ENCODE measurements at regions not wholly inside any gene's neighbourhood (a gene's known extent, or its start where the extent isn't known, plus 50 kb on each side); places are given as distances from the start of the nearest gene placed in this dataset.

DNA sequence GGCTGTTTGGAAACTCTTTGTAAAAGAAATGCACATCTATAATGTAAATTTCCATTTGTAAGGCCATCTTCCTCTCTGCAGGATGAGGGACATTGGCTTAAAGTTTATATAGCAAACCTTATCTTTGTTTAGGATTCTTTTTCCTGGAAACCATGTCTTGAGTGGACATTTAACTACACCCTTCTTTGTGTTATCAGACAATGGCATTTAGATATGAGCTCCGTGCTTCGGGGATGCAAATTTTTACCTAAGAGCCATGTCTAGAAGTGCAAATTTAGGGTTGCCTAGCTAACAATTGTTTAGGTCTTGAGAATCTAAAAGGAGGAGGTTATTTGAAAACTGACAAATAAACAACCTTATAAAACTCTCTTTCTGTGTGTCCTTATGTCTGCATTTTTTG lies 623.8 kb downstream of the MMUT start:
- FAIRE-seq (no peak), DNase-seq (ENCODE audit: low read depth) (no peak)
- no peaks in the 10 kb centered on the region for H3K36me3 ChIP-seq (ENCODE audit: control insufficient read depth, insufficient read depth, low read length)
- H3K4me3 ChIP-seq (ENCODE audit: low read depth, low read length), result no peak overlapping the region
- TF ChIP-seq CTCF (IDR thresholded peaks at IDR 0.05; ENCODE audit: insufficient read depth, low read length, severe bottlenecking), result no peak
- no peaks in the 10 kb centered on the region for H3K27me3 ChIP-seq (ENCODE audit: control insufficient read depth, insufficient read depth, low read length)

- H3K27me3 ChIP-seq (ENCODE audit: control insufficient read depth, insufficient read depth, low read length), result no peaks in the 10 kb centered on the region
- no peaks in the 10 kb centered on the region for H3K36me3 ChIP-seq (ENCODE audit: control insufficient read depth, insufficient read depth, low read length)
- DNase-seq (ENCODE audit: low read depth), result no peak
- no peak overlapping the region for H3K4me3 ChIP-seq (ENCODE audit: low read depth, low read length)
- TF ChIP-seq CTCF (IDR thresholded peaks at IDR 0.05; ENCODE audit: insufficient read depth, low read length, severe bottlenecking), result no peak
- no peak for FAIRE-seq
Observed at GRCh38 chr6:48837744-48838143, 625.3 kb downstream of the MMUT start.

DNA sequence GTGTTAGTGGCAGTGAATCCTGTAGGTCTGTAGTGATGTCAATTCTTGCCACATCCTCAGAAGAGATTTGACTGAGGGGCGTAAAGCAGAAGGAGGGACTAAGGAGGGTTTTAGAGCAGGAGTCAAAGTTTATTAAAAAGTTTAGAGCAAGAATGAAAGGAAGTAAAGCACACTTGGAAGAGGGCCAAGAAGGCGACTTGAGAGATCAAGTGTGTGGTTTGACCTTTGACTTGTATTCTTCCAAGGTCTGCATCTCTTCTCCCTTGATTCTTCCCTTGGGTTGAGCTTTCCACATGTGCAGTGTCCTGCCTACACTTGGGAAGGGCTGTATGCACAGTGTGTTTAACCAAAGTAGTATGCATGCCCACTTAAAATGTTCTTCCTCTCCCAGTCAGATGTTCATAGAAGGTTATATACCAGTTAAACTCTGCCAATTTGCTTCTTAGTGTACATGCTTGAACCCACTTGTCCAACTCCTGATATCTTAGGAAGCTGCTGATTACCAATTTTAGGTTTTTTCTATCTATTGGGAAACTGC lies 627.6 kb downstream of the MMUT start:
- peak; percentile 7 for FAIRE-seq
- no peak overlapping the region for H3K4me3 ChIP-seq (ENCODE audit: low read depth, low read length)
- TF ChIP-seq CTCF (IDR thresholded peaks at IDR 0.05; ENCODE audit: insufficient read depth, low read length, severe bottlenecking), result no peak
- no peaks in the 10 kb centered on the region for H3K27me3 ChIP-seq (ENCODE audit: control insufficient read depth, insufficient read depth, low read length)
- no peaks in the 10 kb centered on the region for H3K36me3 ChIP-seq (ENCODE audit: control insufficient read depth, insufficient read depth, low read length)
- no peak for DNase-seq (ENCODE audit: low read depth)

DNA sequence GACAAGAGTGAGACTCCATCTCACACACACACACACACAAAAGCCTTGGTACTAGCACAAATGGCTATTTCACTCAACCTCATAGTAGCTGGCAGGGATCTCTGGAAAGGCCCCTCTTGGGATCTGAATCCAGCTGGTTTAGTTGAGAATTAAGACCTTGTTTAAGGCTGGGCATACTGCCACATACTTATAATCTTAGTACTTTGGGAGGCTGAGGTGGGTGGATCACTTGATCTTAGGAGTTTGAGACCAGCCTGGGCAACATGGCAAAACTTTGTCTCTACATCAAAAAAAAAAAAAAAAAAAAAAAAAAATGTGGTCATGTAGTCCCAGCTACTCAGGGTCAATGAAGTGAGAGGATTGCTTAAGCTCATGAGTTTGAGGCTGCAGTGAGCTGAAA lies 628.3 kb downstream of the MMUT start:
- DNase-seq (ENCODE audit: low read depth), result no peak
- no peak for FAIRE-seq
- TF ChIP-seq CTCF (IDR thresholded peaks at IDR 0.05; ENCODE audit: insufficient read depth, low read length, severe bottlenecking), result no peak
- H3K36me3 ChIP-seq (ENCODE audit: control insufficient read depth, insufficient read depth, low read length), result no peaks in the 10 kb centered on the region
- H3K27me3 ChIP-seq (ENCODE audit: control insufficient read depth, insufficient read depth, low read length), result no peaks in the 10 kb centered on the region
- H3K4me3 ChIP-seq (ENCODE audit: low read depth, low read length), result no peak overlapping the region

- Histone ChIP-seq H3K4me3 (ENCODE audit: low read depth, low read length) (no peak overlapping the region), H3K27me3 (ENCODE audit: control insufficient read depth, insufficient read depth, low read length) (no peaks in the 10 kb centered on the region), H3K36me3 (ENCODE audit: control insufficient read depth, insufficient read depth, low read length) (no peaks in the 10 kb centered on the region)
- TF ChIP-seq CTCF (IDR thresholded peaks at IDR 0.05; ENCODE audit: insufficient read depth, low read length, severe bottlenecking), result no peak
- FAIRE-seq (no peak), DNase-seq (ENCODE audit: low read depth) (no peak)
Observed at GRCh38 chr6:48833916-48834315, 629.1 kb downstream of the MMUT start.
